DLD1 (cell line): ENCODE measurements at regions not wholly inside any gene's neighbourhood (a gene's known extent, or its start where the extent isn't known, plus 50 kb on each side); places are given as distances from the start of the nearest gene placed in this dataset.

Experiments
- in situ Hi-C: cut with HindIII; loops from 2 replicates; pipeline ENCODE4 v1.10.0; 2017; ENCODE audit warnings: low sequenced_read_pairs

DNA sequence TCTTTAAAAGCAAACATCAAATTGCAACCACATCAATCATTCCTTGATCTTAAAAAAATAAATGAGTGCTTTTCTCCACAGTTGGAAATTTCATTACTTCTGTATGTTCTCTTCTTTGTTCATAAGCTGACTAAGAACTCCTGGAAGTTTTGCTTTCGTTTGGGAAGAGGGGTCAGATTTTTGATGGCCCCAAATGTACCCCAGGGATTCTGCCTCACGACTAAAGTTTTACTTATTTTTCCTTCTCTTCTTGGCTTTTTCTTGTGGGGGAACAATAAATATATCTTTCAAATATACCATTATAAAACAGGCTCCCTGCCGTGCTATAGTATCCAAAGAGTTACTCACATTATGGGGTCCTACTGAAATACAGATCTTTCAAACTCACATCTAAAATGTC, 215.0 kb upstream of the CDIN1 start:
- in situ Hi-C loops, result no loop called here

DNA sequence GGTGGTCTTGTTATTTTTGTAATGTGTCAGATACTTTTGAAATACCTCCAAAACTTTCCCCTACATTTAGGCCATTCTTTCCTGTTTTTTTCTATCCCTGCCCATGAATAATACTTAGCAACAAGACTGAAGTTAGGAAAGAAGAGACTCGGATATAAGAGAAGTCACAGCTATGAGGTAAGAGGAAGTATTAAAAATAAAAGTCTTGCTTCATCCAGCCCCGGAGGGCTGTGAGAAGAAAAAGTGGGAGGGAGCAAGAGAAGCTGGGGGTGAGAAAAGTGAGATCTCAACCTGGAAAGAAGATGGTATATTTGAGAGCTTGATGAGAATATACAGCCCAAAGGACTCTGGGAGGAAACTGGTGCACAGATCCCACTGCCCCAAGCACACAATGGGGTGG, 213.5 kb upstream of the CDIN1 start:
- in situ Hi-C loops, result no loop called here

DNA sequence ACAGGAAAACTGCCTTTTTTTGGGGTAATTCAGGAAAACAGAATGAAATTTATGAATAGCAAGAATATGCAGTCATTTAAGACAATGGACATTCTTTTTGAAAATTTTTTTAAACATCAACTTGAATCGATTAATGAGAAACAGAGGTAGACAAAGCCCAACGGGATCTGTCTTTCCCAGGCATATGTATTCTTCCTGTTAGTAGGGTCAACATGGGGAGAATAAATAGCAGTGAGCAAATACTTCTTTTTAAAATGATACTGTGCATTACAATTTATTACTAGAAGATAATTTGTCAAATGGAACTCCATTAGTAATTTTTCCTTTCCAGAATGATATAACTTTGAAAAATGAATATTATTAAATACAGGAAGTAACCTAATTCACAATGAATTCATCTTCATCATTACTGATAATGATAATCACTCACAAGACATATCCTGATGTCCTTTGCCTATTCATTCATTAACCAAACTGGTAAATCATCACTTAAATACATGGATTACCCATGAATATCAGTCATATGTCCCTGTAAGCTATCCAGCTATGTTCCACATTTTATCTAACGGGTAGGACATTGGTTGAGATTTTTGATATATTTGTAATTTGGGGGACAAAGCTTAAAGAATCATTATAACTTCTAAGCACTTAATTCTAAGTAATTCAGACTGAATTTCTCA, 209.2 kb upstream of the CDIN1 start:
- in situ Hi-C loops, result no loop called here

DNA sequence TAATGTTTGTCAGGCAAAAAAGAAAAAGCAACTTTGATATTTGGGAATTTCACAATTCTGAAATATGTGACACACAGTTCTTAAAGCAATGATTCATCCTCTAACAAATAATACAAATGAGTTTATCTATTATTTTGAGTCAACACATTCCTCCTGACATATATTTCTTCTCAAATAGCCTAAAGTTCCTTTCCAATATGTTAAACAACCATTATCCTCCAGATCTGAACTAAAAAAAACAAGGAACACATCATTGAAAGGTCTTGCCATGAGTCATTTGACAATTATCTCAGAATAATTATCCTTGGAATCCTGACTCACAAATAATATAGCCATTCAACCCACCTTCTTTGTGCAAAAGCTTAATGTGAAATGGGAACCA, 208.7 kb upstream of the CDIN1 start:
- in situ Hi-C loops, result no loop called here

DNA sequence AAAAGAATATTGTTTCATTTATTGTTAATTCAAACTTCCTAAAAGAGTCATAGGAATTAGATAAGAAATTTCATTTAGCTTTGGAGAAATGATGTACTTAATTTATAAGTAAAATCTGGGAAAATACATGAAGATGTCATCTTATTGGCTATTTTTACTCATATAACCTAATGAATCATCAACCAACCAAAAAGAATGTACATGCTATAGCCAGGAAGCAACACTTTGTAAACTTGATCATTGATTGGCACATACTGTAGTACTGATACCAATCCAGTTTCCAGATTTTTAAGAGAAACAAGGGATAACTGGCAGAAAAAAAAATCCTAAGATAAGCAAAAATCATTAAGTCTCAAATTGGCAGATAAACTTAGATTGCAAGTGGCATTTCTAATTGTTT, 207.9 kb upstream of the CDIN1 start:
- in situ Hi-C loops, result no loop called here

DNA sequence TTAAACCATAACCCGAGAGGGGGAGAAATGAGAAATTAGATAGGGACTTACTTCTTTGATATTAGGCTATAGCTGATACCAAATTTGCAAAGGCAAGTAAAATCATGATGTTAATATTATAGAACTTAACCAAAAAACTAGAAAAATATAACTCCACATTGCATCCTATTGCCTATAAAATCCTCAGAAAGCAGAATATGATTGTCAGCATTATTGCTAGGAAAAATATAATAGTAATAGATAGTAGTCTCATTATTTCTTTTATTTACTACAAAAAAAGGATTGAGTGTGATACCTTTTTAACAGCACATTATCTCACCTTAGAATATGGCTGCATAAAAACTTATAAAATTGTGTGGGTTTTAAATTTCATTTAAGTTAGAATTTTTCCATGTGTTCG, 206.5 kb upstream of the CDIN1 start:
- in situ Hi-C loops, result no loop called here

DNA sequence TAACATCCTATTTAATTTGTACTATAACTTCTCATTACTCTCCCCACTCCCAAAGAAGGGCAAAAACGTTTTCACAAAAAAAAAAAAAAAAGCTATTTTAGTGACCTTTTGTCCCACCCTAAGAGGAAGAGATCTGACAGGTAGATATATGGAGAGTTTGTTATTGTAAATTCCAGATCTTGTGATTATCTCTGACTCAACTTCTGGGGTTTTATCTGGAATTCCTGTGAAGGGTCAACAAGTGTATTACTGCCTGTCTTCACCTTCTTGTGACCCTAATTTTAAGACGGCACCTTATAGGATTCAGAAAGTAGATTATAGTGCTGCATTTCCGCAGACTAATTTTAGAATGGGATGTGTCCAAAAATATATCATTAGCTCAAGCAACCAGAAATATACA, 205.9 kb upstream of the CDIN1 start:
- in situ Hi-C loops, result no loop called here

DNA sequence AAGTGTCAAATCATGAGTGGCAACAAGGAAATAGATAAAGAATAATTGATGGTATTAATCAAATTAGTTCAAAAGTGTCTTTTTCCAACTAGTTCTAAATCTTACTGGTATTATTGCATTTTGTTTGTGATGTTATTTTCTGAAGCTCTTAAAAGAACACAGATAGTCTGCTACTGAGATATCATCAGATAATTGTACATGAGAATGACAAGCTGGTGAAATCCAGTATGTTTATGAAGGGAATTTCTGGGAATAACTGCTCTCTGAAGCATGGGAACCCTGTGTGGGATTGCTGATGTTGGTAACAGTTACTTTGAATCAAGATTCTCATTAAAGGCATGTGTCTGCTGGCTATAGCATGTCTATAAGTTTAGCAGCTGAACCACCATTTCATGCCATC, 190.3 kb upstream of the CDIN1 start:
- in situ Hi-C loops, result no loop called here

DNA sequence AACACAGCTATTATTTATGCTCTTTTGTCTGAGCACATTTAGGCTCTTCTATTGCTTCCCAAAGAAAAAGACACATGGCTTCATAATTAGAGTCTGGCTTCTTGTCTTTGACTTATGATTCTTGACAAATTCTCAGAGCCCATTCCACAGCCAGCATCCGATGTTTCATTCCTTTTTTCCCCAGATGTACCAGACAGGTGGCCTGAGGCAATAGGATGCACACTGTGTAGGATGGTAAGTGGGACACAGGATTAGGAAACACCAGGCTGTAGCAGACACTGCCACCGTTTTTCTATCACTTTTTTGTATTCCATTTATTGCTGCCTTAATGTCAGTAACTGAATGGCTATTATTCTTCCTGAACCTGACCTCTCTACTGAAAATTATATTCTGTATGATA, 188.9 kb upstream of the CDIN1 start:
- in situ Hi-C loops, result no loop called here

DNA sequence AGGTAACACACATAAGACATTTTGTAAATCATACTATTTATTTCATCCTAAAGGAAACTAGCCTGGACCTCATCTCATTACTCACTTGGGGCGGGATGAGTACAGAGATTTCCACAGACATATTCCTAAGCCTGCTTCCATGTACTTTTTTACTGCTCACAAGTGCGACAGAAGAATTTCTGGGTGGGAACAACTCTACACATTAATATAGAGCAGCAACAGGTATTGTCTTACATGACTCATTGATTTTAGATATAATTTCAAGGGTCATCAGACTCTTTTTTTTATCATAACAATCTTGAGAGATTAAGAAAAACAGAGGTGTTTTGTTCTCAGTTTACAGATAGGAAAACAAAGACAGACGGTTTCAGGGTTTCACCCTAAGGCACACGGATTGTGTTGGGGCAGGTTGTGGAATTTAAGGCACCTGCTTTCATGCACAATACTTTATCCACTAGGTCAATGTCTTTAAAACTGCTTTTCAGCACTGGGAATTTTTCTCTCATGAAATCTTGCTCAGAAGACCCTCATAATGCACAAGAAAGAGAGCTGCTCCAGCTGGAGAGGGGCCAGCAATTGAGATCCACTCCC, 186.7 kb upstream of the CDIN1 start:
- in situ Hi-C loops, result no loop called here

DNA sequence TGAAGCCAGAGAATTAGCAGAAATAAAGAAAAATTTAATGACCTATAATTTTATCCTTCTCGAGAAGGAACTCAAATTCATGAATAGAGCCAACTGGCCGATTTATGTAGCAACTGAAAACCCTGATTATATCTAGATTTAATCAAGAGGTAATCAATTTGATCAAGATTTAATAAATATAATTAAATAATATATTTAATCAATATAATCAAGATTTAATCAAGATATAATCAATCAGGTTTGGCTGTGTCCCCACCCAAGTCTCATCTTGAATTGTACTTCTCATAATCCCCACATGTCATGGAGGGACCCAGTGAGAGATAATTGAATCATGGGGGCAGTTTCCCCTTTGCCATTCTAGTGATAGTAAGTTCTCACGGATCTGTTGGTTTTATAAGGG, 181.2 kb upstream of the CDIN1 start:
- in situ Hi-C loops, result no loop called here

DNA sequence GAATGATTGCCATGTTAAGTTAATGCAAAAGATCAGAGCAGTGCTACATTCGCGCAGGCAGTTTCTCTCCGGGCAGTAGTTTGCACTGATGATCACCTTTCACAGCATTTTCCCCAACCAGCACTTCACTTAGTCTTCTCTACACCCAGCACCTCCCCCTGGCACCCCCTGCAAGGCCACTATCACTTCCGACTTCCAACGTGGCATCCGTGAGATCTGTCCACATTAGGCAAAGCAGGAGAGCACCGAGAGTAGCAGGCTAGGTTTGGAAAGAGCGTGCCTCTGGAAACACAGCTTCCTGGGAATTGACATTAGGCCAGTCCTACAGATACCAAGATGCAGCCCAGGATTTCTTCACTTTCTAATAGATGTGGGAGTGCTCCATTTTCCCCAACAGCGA, 180.2 kb upstream of the CDIN1 start:
- in situ Hi-C loops, result no loop called here

DNA sequence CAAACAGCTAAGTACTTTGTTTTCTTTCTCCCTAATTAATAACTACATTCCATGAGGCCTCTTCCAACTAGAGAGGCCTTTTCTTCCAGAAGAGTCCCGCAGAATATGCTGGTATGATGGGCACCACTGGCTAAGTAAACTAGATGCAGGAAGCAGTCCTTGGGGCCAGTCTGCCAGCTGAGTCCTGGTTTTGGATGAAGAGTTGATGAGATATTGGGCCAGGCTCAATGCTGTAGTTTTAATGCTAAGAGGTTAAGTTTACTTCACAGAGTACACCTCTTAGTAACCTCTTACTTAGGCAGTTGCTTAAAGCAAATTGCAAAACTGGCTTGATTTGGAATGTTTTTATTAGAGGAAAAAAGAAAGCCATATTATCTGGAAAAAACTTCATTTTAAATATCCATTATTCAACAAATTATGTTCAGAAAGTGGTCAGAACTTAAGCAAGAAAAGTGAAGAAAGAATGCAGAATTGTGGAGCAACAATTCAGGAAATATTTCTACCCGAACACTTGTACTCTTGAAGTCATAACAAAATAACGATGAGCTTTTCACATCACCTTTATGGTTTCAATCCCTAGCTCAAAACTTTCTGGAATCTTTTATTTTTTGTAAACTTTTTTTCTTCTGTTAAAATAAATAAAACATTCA, 178.4 kb upstream of the CDIN1 start:
- in situ Hi-C loops, result no loop called here

DNA sequence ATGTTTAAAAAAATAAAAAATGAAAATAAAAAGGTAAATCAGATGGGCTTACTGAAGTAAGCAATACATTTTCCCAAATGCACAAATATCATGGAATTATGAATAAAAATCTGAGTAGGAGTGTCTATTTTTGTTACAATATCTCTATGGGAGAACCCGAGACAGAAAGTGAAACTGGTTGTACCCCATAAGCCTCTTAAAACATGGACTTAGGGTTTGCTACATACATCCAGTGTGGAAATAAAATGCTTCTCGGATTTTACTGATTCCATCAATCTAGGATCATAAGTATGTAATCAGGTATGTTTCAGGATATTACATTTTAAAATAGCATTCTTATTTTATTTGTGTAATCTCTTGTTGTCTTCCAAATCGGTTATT, 177.8 kb upstream of the CDIN1 start:
- in situ Hi-C loops, result no loop called here

DNA sequence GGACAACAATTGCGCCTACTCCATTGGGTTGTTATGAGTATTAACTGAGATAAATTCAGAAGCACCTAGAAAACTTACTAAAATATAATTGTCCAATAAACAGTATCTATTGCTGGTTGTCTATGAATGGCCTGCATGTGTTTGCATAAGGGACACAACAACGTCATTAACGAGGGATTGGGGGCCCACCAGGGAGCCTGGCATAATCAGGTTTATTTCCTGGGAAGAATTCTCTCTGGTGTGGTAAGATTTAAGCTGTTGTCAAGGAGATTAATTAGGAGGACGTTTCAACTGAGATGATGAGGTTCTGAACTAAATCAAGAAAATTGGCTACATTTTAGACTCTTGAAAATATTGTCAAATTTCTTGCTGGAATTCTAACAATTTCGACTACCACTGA, 176.1 kb upstream of the CDIN1 start:
- in situ Hi-C loops, result no loop called here

DNA sequence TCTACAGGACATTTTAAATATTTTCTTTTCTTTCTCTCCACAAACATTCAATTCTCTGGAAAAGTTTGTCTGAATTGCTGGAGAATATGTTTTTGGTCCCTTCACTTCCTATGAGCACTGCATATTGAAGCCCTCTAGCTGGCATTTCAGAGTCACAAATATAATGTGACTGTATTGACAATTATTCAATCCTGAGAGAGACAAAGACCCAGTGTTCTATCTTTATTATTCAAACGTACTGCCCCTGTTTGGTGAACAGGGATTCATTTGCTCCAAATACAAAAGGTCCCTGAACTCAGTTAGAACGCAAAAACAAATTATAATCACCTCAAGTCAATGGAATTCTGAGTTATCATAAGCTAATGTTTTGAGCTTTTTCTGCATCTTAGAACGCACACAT, 173.1 kb upstream of the CDIN1 start:
- in situ Hi-C loops, result no loop called here

DNA sequence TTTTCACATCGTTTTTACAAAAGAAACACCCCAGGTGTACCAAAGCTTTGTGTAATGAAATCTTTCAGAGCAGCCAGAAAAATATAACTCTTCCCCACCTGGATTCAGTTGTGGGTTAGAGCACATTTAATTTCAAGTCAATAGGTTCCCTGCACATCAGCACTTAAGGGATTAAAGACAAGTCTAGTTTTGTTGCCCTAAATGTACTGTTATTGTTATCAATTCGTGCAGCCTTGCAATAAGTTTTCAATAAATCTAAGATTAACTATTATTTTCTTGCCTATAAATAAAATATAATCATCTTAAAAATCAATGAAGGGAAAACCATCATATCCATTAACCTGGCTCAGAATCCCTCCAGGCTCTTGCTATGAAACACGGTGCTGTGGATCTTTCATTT, 172.5 kb upstream of the CDIN1 start:
- in situ Hi-C loops, result no loop called here

DNA sequence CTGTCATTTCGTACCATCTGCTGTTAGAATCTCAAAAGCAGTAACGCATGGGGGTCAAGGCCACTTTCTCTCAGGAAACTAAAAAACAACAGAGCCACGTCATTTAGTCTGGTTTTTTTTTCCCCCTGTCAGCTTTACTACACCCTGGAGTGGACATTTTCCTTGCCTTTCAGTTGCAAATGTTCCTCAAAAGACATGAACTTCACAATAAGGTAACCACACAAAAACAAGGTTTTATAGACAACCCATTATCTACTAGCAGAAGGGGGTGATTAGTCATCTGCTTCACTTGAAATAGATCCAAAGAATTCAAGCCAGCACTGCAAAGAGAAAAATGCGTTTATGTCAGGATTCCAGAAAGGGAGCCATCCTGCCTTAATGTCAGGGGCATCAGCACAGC, 171.8 kb upstream of the CDIN1 start:
- in situ Hi-C loops, result no loop called here

DNA sequence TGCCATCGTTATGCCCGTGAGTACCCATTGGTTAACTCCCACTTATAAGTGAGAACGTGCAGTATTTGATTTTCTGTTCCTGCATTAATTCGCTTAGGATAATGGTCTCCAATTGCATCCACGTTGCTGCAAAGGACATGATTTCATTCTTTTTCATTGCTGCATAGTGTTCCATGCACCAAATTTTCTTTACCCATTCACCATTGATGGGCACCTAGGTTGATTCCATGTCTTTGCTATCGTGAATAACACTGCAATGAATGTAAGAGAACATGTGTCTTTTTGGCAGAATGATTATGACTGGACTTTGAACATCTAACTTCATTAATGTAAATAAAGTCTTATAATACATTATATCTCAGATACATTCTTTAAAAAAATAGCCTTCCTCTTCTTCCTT, 169.6 kb upstream of the CDIN1 start:
- in situ Hi-C loops, result no loop called here

DNA sequence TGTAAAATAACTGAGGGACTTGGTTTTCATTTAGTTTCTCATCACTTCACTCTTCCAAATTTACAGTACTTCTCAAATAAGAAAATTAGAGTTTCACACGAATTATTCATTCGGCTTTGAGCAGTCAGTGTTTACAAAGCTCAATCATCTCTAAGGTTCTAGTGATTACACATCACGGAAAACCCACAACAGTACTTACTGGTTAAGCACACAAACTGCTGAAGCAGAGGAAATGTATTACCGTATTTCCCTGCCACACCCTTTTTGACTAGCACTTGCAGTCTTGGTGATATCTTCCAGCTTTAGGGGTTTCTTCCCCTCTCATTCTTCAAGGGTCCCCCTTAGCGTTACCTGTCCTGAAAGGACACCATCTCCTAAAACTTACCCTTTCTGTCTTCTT, 164.8 kb upstream of the CDIN1 start:
- in situ Hi-C loops, result loop anchor here (5.0 kb wide), 1 partner anchor 63 kb away; no protein-coding TSS in a partner anchor

DNA sequence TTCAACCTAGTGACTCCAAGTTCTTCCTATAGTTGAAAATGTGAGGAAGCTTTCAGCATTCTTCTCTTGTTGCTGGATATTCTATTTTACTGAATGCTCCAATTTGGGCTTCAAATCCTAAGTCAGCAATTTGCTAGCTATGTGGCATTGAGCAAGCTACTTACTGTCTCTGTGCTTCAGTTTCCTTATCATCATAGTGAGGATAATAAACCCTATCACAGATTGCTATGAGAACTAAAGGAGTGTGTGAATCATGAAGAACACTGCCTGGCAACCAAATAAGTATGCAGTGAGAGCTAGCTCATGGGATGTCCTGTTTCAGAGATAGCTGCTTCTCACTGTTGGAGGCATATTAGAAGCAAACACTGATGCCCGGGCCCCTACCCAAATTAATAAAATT, 163.8 kb upstream of the CDIN1 start:
- in situ Hi-C loops, result loop anchor here (5.0 kb wide), 1 partner anchor 62 kb away; no protein-coding TSS in a partner anchor

DNA sequence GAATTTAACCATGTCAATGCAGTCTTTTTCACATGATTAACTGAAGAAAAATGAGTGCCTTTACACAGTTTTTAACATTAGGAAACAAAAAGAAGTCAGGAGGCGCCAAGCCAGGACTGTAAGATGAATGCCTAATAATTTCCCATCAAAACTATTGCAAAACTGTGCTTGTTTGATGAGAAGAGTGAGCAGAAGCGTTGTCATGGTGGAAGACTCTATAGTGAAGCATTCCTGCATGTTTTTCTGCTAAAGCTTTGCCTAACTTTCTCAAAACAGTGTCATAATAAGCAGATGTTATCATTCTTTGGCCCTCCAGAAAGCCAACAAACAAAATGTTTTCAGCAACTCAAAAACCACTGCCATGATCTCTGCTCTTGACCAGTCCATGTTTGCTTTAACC, 156.8 kb upstream of the CDIN1 start:
- in situ Hi-C loops, result no loop called here

DNA sequence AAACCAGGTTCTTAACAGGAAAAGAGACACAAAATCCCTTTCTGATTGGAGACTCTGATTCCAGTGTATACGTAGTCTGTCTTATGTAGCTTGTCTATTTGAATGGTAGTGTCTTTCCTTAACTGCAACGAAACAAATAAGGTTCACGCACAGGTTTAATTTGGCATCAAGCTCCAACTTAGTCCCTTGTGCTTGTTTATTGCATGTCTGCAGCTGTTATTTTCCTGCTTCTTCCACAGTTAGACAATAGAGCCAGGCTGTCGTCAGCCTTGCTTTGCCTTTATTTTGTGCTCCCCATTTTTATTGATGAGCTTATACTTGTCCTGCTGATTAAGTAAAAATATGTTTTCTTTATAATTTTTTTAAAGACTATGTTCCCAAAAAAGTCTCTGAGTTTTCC, 152.7 kb upstream of the CDIN1 start:
- in situ Hi-C loops, result no loop called here
